Ishikawa (cell line): ENCODE measurements at regions not wholly inside any gene's neighbourhood (a gene's known extent, or its start where the extent isn't known, plus 50 kb on each side); places are given as distances from the start of the nearest gene placed in this dataset.

Experiments
- CEBPB ChIP-seq: IDR thresholded peaks from 2 replicates; pipeline ENCODE4 v1.6.1; 2012
- MAX ChIP-seq: IDR thresholded peaks from 2 replicates; pipeline ENCODE4 v1.6.1; 2012
- RAD21 ChIP-seq: IDR thresholded peaks from 2 replicates; pipeline ENCODE4 v1.6.1; 2012; ENCODE audit warnings: low read depth
- REST ChIP-seq: IDR thresholded peaks from 2 replicates; pipeline ENCODE4 v1.6.1; 2012; ENCODE audit warnings: low read depth, mild to moderate bottlenecking
- TCF12 ChIP-seq: IDR thresholded peaks from 2 replicates; pipeline ENCODE4 v1.6.1; 2012; ENCODE audit warnings: low read depth
- TEAD4 ChIP-seq: IDR thresholded peaks from 2 replicates; pipeline ENCODE4 v1.6.1; 2012
- YY1 ChIP-seq: IDR thresholded peaks from 2 replicates; pipeline ENCODE4 v1.6.1; 2012; ENCODE audit warnings: low read depth

GRCh38 chr10:64426745-64427144 is 905.5 kb downstream of the REEP3 start:
- TF ChIP-seq TCF12 (no peak), CEBPB (no peak), REST (no peak), RAD21 (no peak), YY1 (no peak), MAX (no peak), TEAD4 (no peak)
